ENCODE measurements at regions not wholly inside any gene's neighbourhood (a gene's known extent, or its start where the extent isn't known, plus 50 kb on each side); places are given as distances from the start of the nearest gene placed in this dataset.

DNA sequence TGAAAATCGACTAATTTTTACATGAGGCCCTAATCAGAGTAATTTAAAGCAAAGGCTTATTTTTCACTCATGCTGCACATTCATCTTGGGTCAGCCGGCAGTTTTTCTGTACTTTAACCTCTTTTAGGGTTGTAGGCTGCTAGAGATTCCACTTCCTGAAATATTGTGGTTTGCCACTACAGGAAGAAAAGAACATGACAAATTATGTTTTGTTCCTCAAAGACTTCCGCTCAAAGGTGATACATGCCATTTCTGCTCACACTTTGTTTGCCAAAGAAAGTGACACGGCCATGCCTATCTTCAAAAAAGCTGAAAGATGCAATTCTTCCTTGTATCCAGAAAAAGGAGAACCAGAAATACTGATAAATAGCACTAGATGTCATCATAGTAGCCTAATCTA, 183.4 kb upstream of the PPFIA2 start:
- peaks cover 0 to 6% (median 0%) of the 10 kb centered on the region in 4 donors for H3K9me3 ChIP-seq
- 54 to 56% methylated on average over 4 of the region's 4 CpGs for WGBS, 2 donors

GRCh38 chr12:81930037-81930436, 170.9 kb upstream of the PPFIA2 start:
- Histone ChIP-seq H3K4me1 (no peaks in the 10 kb centered on the region), H3K27ac (no peak overlapping the region), H3K4me3 (no peak overlapping the region), H3K27me3 (no peaks in the 10 kb centered on the region), H3K9me3 (no peaks in the 10 kb centered on the region), H3K36me3 (no peaks in the 10 kb centered on the region)
- WGBS, 2 donors, result 95 to 97% methylated on average over 2 of the region's 2 CpGs
- TF ChIP-seq, protein P1, sequence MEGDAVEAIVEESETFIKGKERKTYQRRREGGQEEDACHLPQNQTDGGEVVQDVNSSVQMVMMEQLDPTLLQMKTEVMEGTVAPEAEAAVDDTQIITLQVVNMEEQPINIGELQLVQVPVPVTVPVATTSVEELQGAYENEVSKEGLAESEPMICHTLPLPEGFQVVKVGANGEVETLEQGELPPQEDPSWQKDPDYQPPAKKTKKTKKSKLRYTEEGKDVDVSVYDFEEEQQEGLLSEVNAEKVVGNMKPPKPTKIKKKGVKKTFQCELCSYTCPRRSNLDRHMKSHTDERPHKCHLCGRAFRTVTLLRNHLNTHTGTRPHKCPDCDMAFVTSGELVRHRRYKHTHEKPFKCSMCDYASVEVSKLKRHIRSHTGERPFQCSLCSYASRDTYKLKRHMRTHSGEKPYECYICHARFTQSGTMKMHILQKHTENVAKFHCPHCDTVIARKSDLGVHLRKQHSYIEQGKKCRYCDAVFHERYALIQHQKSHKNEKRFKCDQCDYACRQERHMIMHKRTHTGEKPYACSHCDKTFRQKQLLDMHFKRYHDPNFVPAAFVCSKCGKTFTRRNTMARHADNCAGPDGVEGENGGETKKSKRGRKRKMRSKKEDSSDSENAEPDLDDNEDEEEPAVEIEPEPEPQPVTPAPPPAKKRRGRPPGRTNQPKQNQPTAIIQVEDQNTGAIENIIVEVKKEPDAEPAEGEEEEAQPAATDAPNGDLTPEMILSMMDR (IDR thresholded peaks at IDR 0.05), result no peak
- no peak for TF ChIP-seq POLR2A (IDR thresholded peaks at IDR 0.05)
- TF ChIP-seq EP300 (IDR thresholded peaks at IDR 0.05), result no peak
- DNase-seq (ENCODE audit: low spot score in 2 of 2), result no peak

More for the DNA sequence above, 183.4 kb upstream of the PPFIA2 start:
- H3K27me3 ChIP-seq, result no peaks in the 10 kb centered on the region
- DNase-seq (ENCODE audit: low spot score in 2 of 2), result no peak
- H3K36me3 ChIP-seq, result no peaks in the 10 kb centered on the region
- no peak overlapping the region for H3K27ac ChIP-seq
- no peak overlapping the region for H3K4me3 ChIP-seq
- peak in 1 of 2 donors; percentile 38 for TF ChIP-seq EP300 (IDR thresholded peaks at IDR 0.05)
- no peak for TF ChIP-seq POLR2A (IDR thresholded peaks at IDR 0.05)
- no peaks in the 10 kb centered on the region for H3K4me1 ChIP-seq

- no peaks in the 10 kb centered on the region for H3K36me3 ChIP-seq
- no peak for DNase-seq (ENCODE audit: low spot score in 2 of 2)
- no peak overlapping the region for H3K4me3 ChIP-seq
- no peaks in the 10 kb centered on the region for H3K27me3 ChIP-seq
- no peak overlapping the region for H3K27ac ChIP-seq
- TF ChIP-seq EP300 (IDR thresholded peaks at IDR 0.05) (no peak), POLR2A (IDR thresholded peaks at IDR 0.05) (no peak)
- TF ChIP-seq, protein P1 (IDR thresholded peaks at IDR 0.05), result no peak
- no peaks in the 10 kb centered on the region for H3K4me1 ChIP-seq
- WGBS, 2 donors, result 91 to 96% methylated on average over 9 of the region's 9 CpGs
- peaks cover 0 to 40% (median 1%) of the 10 kb centered on the region in 4 donors for H3K9me3 ChIP-seq
Measured at GRCh38 chr12:81896771-81897170, 137.6 kb upstream of the PPFIA2 start.

- Histone ChIP-seq H3K4me1 (no peaks in the 10 kb centered on the region), H3K27ac (no peak overlapping the region), H3K36me3 (no peaks in the 10 kb centered on the region), H3K9me3 (peaks cover 0 to 1% (median 0%) of the 10 kb centered on the region in 4 donors), H3K4me3 (no peak overlapping the region), H3K27me3 (no peaks in the 10 kb centered on the region)
- DNase-seq (ENCODE audit: low spot score in 2 of 2), result no peak
- TF ChIP-seq, protein P1 (IDR thresholded peaks at IDR 0.05), result no peak
- TF ChIP-seq EP300 (IDR thresholded peaks at IDR 0.05) (no peak), POLR2A (IDR thresholded peaks at IDR 0.05) (no peak)
Measured at GRCh38 chr12:81888961-81889360, 129.8 kb upstream of the PPFIA2 start.

DNA sequence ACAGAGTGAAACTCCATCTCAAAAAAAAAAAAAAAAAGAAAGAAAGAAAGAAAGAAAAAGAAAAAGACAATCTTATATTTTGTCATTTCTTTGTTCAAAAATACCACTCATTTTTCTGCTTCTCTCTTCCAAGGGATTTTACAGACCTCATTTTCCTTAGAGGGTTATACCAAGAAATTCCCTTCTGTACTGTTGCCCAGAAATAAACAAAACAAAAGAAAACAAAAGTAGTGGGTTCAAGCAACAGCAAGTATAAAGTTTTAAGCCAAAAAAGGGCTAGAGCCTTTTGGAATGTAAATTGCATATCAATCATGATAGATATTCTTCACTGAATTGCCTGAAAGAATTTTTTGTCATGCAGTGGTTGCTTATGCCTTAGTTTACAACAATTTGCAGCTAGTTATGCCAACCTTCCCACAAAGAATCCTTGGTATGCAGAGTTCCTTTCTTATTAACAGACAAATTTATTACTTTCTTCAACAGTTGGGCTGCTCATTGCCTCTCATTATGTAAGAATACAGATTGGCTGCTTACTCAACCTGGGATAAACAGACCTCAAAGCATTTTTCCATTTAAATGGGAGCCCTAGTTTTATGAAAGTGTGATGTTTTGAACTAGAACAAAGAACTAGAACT, 129.1 kb upstream of the PPFIA2 start:
- Histone ChIP-seq H3K36me3 (no peaks in the 10 kb centered on the region), H3K4me3 (no peak overlapping the region), H3K27me3 (no peaks in the 10 kb centered on the region), H3K9me3 (no peaks in the 10 kb centered on the region), H3K4me1 (no peaks in the 10 kb centered on the region), H3K27ac (no peak overlapping the region)
- TF ChIP-seq EP300 (IDR thresholded peaks at IDR 0.05) (no peak), POLR2A (IDR thresholded peaks at IDR 0.05) (no peak)
- TF ChIP-seq, protein P1 (IDR thresholded peaks at IDR 0.05), result no peak
- no peak for DNase-seq (ENCODE audit: low spot score in 2 of 2)

- H3K4me3 ChIP-seq, result no peak overlapping the region
- no peak overlapping the region for H3K27ac ChIP-seq
- TF ChIP-seq POLR2A (IDR thresholded peaks at IDR 0.05) (no peak), EP300 (IDR thresholded peaks at IDR 0.05) (no peak)
- TF ChIP-seq, protein P1 (IDR thresholded peaks at IDR 0.05), result no peak
- no peaks in the 10 kb centered on the region for H3K4me1 ChIP-seq
- H3K9me3 ChIP-seq, result no peaks in the 10 kb centered on the region
- 9% methylated on average over 2 of the region's 2 CpGs for WGBS, 2 donors
- H3K27me3 ChIP-seq, result no peaks in the 10 kb centered on the region
- no peaks in the 10 kb centered on the region for H3K36me3 ChIP-seq
- DNase-seq (ENCODE audit: low spot score in 2 of 2), result no peak
Measured at GRCh38 chr12:81874586-81874985, 115.4 kb upstream of the PPFIA2 start.
